ENCODE measurements at regions not wholly inside any gene's neighbourhood (a gene's known extent, or its start where the extent isn't known, plus 50 kb on each side); places are given as distances from the start of the nearest gene placed in this dataset.
A peak's percentile ranks its signal among the peaks of the same experiment; 100 is the strongest.

DNA sequence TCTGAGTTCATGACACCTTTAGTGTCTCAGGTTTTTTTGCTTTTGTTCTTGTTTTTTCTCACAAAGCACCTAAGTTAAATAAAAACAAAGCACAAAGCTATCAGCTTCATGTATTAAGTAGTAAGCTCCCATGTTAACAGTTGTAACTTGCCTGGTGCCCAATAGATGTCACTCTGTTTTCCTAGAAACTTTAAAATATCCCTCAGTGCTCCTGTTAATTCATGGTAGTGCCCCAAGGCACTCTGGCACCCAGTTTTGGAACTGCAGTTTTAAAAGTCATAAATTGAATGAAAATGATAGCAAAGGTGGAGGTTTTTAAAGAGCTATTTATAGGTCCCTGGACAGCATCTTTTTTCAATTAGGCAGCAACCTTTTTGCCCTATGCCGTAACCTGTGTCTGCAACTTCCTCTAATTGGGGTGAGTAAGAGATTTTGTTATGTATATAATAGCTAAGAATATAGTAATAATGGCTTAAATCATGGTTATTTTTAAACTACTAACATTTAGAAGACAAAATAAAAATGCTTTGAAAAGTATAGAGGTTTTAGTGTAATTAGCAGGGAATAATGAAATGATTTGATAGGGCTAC, 555.0 kb upstream of the TMEFF2 start:
- no peak overlapping the region for H3K4me3 ChIP-seq
- no peak overlapping the region for H2AFZ ChIP-seq
- no peaks in the 10 kb centered on the region for H3K4me1 ChIP-seq (ENCODE audit: insufficient read depth)
- peak; percentile 14 for DNase-seq (ENCODE audit: low spot score)
- TF ChIP-seq, protein P1, sequence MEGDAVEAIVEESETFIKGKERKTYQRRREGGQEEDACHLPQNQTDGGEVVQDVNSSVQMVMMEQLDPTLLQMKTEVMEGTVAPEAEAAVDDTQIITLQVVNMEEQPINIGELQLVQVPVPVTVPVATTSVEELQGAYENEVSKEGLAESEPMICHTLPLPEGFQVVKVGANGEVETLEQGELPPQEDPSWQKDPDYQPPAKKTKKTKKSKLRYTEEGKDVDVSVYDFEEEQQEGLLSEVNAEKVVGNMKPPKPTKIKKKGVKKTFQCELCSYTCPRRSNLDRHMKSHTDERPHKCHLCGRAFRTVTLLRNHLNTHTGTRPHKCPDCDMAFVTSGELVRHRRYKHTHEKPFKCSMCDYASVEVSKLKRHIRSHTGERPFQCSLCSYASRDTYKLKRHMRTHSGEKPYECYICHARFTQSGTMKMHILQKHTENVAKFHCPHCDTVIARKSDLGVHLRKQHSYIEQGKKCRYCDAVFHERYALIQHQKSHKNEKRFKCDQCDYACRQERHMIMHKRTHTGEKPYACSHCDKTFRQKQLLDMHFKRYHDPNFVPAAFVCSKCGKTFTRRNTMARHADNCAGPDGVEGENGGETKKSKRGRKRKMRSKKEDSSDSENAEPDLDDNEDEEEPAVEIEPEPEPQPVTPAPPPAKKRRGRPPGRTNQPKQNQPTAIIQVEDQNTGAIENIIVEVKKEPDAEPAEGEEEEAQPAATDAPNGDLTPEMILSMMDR (IDR thresholded peaks at IDR 0.05; ENCODE audit: poor library complexity) = peak; percentile 54
- TF ChIP-seq EZH2 (IDR thresholded peaks at IDR 0.05; ENCODE audit: borderline replicate concordance) = no peak
- TF ChIP-seq EZH2phosphoT487 (IDR thresholded peaks at IDR 0.05; ENCODE audit: low read depth, severe bottlenecking, unreplicated experiment) = no peak
- H3K36me3 ChIP-seq (replicated peaks; ENCODE audit: insufficient read depth, low read depth) = no peaks in the 10 kb centered on the region
- H3K27ac ChIP-seq = no peak overlapping the region
- WGBS (ENCODE audit: low lambda C conversion rate, missing lambda C conversion rate) = 80% methylated on average over 1 of the region's 1 CpG
- no peaks in the 10 kb centered on the region for H3K27me3 ChIP-seq
- H3K4me2 ChIP-seq = no peak overlapping the region
- no peaks in the 10 kb centered on the region for H4K20me1 ChIP-seq (ENCODE audit: insufficient read depth, poor library complexity, severe bottlenecking)
- H3K79me2 ChIP-seq = no peaks in the 10 kb centered on the region
- no peaks in the 10 kb centered on the region for H3K9me2 ChIP-seq (replicated peaks; ENCODE audit: insufficient read depth)
- no peaks in the 10 kb centered on the region for H3K9me3 ChIP-seq (ENCODE audit: low read depth)

DNA sequence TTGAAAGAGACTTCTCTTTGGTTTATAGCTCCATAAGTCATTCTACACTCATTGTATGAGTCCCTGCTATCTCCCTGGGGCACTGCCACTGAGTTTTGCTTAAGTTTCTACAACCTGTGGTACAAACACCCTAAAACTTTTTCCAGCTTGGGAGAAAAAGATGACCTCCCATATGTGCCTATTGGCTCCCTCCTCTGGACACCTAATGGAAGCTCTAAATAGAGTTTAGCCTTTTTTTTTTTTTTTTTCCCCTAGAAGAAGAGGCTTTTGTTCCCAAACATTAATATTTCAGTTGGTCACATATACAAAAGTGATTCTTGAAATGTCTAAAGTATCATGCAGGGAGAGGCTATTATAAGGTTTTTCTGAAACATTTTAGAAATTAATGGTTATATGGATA, 547.2 kb upstream of the TMEFF2 start:
- Histone ChIP-seq H3K4me3 (no peak overlapping the region), H3K27ac (no peak overlapping the region), H2AFZ (no peak overlapping the region)

DNA sequence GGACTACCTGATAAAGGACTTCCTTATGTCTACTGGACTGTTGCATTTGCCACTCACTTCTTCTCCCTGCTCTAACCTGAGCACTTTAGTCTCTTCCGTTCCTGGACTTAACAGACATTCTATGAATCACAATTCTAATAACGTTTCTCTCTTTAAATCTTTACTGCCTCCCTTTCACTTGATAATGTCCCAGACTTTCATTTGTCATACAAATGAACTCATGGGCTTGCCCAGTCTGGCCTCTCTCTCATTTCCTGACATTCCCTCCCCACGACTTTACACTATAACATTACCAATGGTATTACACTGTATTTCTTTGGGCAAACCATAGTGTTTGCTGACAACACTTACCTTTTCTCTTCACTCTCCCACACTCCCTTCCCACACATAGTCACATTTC, 540.7 kb upstream of the TMEFF2 start:
- DNase-seq (ENCODE audit: low spot score) = no peak
- H3K9me2 ChIP-seq (replicated peaks; ENCODE audit: insufficient read depth) = no peaks in the 10 kb centered on the region
- H3K4me3 ChIP-seq = no peak overlapping the region
- no peaks in the 10 kb centered on the region for H3K36me3 ChIP-seq (replicated peaks; ENCODE audit: insufficient read depth, low read depth)
- no peak overlapping the region for H2AFZ ChIP-seq
- no peaks in the 10 kb centered on the region for H3K27me3 ChIP-seq
- H3K9me3 ChIP-seq (ENCODE audit: low read depth) = no peaks in the 10 kb centered on the region
- H4K20me1 ChIP-seq (ENCODE audit: insufficient read depth, poor library complexity, severe bottlenecking) = no peaks in the 10 kb centered on the region
- 77% methylated on average over 3 of the region's 3 CpGs for whole genome bisulfite sequencing (ENCODE audit: low lambda C conversion rate, missing lambda C conversion rate)
- no peak overlapping the region for H3K4me2 ChIP-seq
- H3K27ac ChIP-seq = no peak overlapping the region
- TF ChIP-seq EZH2phosphoT487 (IDR thresholded peaks at IDR 0.05; ENCODE audit: low read depth, severe bottlenecking, unreplicated experiment) = no peak
- no peak for TF ChIP-seq EZH2 (IDR thresholded peaks at IDR 0.05; ENCODE audit: borderline replicate concordance)
- TF ChIP-seq, protein P1 (IDR thresholded peaks at IDR 0.05; ENCODE audit: poor library complexity) = no peak
- no peaks in the 10 kb centered on the region for H3K79me2 ChIP-seq
- no peaks in the 10 kb centered on the region for H3K4me1 ChIP-seq (ENCODE audit: insufficient read depth)

More for the DNA sequence above, 547.2 kb upstream of the TMEFF2 start:
- Histone ChIP-seq H3K9me2 (replicated peaks; ENCODE audit: insufficient read depth) (no peaks in the 10 kb centered on the region), H3K36me3 (replicated peaks; ENCODE audit: insufficient read depth, low read depth) (no peaks in the 10 kb centered on the region), H4K20me1 (ENCODE audit: insufficient read depth, poor library complexity, severe bottlenecking) (no peaks in the 10 kb centered on the region), H3K4me2 (no peak overlapping the region), H3K79me2 (no peaks in the 10 kb centered on the region), H3K27me3 (no peaks in the 10 kb centered on the region), H3K4me1 (ENCODE audit: insufficient read depth) (no peaks in the 10 kb centered on the region), H3K9me3 (ENCODE audit: low read depth) (no peaks in the 10 kb centered on the region)
- DNase-seq (ENCODE audit: low spot score) = peak; percentile 11
- TF ChIP-seq, protein P1 (IDR thresholded peaks at IDR 0.05; ENCODE audit: poor library complexity) = peak; percentile 45
- TF ChIP-seq EZH2phosphoT487 (IDR thresholded peaks at IDR 0.05; ENCODE audit: low read depth, severe bottlenecking, unreplicated experiment) = no peak

DNA sequence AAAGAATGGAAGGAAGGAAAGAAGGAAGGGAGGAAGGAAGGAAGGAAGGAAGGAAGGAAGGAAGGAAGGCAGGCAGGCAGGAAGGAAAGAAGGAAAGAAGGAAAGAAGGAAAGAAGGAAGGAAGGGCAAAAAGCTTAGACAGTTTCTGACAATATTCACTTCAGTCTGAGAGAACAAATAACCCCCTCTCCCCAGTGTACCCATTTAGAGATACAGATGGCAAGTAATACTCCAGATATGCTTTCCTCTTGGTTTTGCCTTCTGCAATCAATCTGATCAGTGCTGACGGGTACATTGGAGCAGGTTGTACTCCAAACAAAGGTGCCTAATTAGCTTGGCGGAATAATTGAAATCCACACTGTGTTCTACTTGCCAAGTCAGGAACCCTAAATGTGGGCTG, 534.6 kb upstream of the TMEFF2 start:
- Histone ChIP-seq H2AFZ (no peak overlapping the region), H3K79me2 (no peaks in the 10 kb centered on the region), H3K27ac (no peak overlapping the region), H4K20me1 (ENCODE audit: insufficient read depth, poor library complexity, severe bottlenecking) (no peaks in the 10 kb centered on the region), H3K9me2 (replicated peaks; ENCODE audit: insufficient read depth) (no peaks in the 10 kb centered on the region), H3K4me2 (no peak overlapping the region), H3K36me3 (replicated peaks; ENCODE audit: insufficient read depth, low read depth) (no peaks in the 10 kb centered on the region), H3K27me3 (no peaks in the 10 kb centered on the region), H3K9me3 (ENCODE audit: low read depth) (no peaks in the 10 kb centered on the region), H3K4me1 (ENCODE audit: insufficient read depth) (no peaks in the 10 kb centered on the region), H3K4me3 (no peak overlapping the region)
- no peak for TF ChIP-seq EZH2phosphoT487 (IDR thresholded peaks at IDR 0.05; ENCODE audit: low read depth, severe bottlenecking, unreplicated experiment)
- TF ChIP-seq, protein P1 (IDR thresholded peaks at IDR 0.05; ENCODE audit: poor library complexity) = no peak
- no peak for TF ChIP-seq EZH2 (IDR thresholded peaks at IDR 0.05; ENCODE audit: borderline replicate concordance)
- no peak for DNase-seq (ENCODE audit: low spot score)
- WGBS (ENCODE audit: low lambda C conversion rate, missing lambda C conversion rate) = 90% methylated on average over 2 of the region's 2 CpGs

Data from hepatocyte (in vitro differentiated cells).